AG20443 (cell line): ENCODE measurements at regions not wholly inside any gene's neighbourhood (a gene's known extent, or its start where the extent isn't known, plus 50 kb on each side); places are given as distances from the start of the nearest gene placed in this dataset.

ENCODE experiments used
- DNase-seq: peaks from one replicate; pipeline ENCODE4 v3.0.0; 2012; ENCODE audit warnings: low spot score, mixed read lengths

DNA sequence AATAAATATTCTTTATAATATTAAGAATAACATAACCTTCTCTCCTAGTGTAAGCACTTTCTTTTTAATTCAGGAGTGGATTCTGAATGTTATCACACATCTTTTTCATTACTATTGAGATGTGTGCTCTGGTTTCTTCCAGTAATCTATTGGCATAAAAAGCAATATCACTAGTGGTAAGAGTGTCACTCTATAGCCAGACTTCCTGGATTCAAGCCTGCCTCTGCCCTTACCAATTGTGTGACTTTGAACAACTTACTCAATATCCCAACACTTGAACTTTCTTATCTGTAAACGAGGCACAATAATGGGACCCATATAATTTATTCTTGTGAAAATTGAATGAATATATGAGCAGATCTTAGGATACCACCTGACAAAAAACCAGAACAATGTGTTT, 71.0 kb downstream of the SEM1 start:
- no peak for DNase-seq

DNA sequence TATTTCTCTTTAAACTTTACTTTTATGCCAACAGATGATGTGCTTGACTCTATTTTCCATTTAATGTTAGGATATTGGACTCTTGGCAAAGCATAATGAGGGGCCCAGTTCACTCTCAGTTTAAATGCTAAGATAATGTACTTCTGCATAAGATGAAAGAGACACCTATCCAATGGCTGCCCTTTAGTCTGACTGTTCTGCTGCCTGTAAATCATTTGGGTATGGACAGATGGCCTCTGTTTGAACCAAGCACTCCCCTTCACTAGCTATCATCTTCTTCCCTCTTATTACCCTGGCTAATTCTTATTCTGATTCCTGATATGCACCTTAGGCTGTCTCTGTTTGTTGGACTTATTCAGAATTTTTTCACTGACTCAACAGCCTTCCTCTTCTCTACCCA, 72.1 kb downstream of the SEM1 start:
- DNase-seq, result no peak

DNA sequence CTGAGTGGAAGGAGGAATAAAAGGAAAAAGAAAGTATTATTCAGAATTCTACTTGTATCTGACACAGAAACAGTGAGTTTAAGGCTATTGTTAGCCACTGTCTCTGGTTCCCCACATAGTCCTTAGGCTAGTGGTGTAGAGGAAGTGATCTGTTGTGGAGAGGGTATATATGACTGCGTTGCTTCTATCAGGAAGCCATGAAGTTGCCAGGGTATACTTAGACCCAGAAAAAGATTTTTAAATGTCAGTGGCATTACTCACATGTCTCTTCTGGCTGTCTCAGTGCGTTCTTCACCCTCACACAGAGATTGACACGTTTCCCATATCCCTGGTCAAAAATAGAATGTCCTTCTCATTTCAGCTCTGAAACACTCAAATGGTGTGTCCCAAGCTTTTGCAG, 72.7 kb downstream of the SEM1 start:
- DNase-seq, result no peak

- DNase-seq, result peak; percentile 22
Observed at GRCh38 chr7:96636342-96636860, 73.2 kb downstream of the SEM1 start.

DNA sequence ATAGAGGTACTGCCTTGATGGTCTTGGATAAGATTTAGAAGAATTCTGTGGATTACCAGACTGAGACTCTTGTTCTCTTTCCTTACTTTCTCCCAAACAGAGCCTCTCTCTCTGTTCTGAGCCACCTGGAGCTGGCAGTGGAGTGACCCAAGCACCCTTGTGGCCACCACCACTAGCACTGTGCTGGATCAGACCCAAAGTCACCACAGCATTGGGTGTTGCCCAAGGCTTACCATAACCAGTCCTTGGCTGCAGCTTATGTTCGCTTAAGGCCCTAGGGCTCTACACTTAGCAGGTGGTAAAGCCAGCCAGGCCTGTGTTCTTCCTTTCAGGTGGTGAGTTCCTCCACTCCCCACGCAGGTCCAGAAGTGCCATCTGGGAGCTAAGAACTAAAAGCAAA, 79.8 kb downstream of the SEM1 start:
- no peak for DNase-seq

- no peak for DNase-seq
Observed at GRCh38 chr7:96624954-96625353, 84.7 kb downstream of the SEM1 start.

GRCh38 chr7:96621932-96622331, 87.7 kb downstream of the SEM1 start:
- no peak for DNase-seq

DNA sequence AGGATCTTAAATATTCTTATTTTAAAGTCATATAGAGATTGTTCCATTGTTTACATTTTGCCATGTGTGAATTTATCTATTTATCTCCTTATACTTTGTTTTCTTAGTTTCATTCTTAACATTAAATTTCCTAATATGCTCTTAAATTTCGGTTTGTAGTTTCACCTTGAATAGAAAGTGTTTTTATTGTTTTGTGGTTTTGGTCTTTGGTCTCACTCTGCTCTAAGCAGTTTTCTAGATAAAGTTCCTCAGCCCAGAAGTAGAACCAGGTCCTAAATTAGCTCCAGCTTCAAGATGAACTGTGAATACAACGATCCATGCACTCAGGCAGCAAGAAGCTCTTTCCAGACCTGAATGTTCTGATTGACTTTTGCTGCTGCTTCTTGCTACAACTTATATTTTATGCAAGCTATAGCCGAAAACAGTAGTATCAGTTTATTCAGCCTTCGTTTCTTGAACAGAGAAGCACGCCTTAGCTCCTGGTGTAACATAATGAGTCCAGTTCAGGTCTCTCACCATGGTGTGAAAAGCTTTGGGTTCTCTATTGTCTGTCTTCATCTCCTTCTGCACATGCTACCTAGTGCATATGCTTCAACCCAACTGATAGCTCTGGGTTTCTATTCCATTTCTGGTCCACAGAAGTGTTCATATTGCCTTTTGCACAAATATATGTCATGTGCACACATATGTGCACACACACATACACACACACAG, 95.3 kb downstream of the SEM1 start:
- no peak for DNase-seq

DNA sequence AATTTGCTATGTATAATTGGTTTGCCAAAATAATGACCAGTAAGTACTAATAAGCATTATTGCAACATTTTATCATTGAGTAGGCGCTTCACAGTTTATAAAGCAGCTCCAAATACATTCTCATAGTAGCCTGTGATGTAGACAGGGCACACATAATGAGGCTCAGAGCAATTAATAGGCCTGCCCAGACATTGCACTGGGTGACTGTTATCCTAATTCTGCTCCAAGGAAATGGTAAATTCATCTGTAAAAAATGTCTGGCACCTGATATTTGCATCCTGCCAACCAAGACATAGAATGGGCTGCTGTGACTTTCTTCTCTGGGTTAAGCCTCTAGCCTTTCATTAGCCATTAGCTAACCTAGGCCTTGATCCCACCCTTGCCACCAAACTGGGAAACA, 97.6 kb downstream of the SEM1 start:
- no peak for DNase-seq

DNA sequence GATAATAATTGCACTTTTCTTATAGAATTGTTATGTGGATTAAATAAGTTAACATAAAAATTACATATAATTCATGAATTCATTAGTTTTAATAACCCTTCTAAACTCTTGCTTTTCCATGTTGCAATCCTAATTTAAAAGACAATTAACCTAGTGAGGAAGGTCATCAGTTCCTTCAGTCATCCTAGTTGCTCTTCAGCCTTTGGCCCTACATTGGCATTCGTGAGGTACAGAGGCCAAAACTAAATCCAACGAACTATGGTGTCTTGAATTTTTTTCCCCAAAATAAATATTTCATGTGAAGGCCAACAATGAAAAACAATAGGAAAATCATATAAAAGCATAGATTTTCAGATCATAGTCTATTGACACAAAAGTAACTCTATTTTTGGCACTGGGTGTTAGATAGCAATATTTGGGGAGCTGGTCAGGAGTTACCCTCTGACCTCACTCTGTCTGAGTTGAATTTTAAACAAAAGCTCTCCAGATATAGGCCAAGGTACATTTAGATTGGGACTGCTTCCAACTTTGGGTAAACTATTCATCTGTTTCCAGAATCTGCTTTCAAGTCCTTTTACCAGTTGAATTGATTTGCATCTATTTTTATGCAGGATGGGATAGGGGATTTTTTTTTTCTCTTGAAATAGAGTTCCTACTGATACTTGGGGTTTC, 104.5 kb downstream of the SEM1 start:
- DNase-seq, result no peak

DNA sequence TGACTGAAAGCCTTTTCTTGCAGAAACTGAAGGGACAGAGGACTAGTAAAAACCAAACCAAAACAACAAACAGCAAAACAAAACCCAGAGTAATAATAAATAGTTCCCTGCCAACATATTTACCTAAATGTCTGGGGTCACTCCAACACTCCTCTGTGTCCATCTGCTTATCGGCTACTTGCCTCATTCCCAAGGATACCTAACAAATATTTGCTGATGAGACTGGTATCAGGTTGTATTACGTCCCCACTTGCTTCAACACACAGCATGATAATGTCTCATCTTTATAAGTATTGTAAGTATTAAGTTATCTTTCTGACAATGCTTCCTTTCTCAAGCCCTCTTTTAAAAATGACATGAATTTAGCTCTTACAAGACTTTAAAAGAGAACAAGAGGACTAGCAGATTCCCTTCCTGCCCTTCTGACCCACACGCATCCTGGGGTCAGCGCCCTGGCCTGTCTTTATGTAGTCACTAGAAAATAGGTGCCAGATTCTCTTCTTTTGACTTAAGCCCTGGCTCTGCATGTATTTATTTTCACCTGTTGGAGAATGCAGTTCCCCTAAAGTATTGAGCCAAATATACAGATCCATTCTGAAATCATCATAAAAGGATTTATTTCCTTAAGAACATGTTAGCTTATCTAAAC, 110.2 kb downstream of the SEM1 start:
- no peak for DNase-seq

- no peak for DNase-seq
Observed at GRCh38 chr7:96598421-96598820, 111.2 kb downstream of the SEM1 start.

- no peak for DNase-seq
Observed at GRCh38 chr7:96596120-96596826, 113.4 kb downstream of the SEM1 start.

GRCh38 chr7:96591900-96592676, 117.6 kb downstream of the SEM1 start:
- DNase-seq, result no peak

- no peak for DNase-seq
Observed at GRCh38 chr7:96591159-96591899, 118.3 kb downstream of the SEM1 start.

DNA sequence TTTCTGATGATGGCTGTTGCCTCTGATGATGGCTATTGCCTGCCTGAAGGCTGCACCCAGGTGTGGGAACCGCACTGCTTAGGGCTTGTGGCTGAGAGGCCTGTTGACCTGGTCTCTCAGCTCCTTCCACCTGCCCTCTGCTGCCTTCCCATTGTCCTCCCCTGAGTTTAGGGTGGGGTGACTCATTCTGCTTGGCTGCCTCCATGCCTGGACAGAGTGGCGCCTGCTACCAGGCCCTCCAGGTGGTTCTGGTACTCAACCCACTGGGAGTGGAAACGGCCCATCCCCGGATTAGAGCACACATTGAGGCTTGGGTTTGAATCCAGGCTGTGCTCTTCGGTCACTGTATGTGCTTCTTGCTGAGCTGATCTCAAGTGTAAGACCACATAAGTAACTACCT, 120.6 kb downstream of the SEM1 start:
- DNase-seq, result no peak

DNA sequence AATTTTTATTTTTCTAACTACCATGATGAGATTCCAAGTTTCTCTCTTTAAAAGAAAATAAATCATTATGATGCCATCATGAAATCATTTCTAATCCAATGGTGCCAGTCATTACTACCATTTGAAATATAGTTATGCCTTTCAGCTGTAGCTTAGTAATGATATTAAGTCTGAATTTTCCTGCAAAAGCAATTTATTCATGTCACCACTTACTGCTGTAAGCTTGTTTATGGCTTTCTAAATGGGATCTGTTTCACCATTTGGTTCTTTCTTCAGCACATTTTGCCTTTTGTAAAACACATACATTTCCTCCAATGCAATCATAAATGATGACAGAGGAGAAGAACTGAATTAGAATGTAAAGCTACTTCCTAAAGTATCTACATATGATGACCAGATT, 130.5 kb downstream of the SEM1 start:
- DNase-seq, result no peak

DNA sequence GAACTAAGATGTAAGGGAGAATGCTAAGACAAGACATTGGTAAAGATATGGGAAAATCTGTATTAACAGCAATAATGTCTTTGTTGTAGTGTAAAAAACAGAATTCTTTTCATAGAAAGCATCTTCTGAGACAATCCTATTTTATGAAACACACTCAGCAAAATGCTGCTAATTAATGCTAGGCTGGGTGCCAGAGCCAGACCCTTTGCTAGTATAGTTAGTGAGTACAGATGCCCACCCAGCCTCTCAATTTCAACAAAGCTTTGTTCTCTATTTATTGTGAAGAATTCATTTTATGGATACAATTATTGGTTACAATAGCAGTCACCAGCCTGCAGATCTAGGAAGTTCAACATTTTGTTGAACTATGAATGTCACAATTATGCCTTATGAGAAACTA, 131.0 kb downstream of the SEM1 start:
- no peak for DNase-seq

GRCh38 chr7:96563409-96563808, 146.2 kb downstream of the SEM1 start:
- no peak for DNase-seq

DNA sequence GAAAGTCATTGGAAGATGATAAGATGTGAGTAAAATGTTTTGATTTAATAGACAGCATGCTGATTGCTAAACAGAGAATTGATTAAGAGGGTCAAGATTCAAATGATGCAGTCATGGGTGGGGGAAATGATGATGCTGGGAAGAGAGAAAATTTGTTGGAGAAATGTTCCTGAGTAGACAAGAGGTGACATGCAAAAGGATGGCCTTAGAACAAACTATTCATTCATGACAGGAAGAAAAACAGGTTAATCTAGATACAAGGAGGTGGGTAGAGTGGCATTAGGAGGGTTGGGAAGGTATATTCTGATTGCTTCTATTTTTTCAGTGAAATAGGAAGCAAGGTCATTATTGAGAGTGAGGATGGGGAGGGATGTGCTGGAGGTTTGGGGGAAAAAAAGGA, 146.7 kb downstream of the SEM1 start:
- DNase-seq, result no peak

DNA sequence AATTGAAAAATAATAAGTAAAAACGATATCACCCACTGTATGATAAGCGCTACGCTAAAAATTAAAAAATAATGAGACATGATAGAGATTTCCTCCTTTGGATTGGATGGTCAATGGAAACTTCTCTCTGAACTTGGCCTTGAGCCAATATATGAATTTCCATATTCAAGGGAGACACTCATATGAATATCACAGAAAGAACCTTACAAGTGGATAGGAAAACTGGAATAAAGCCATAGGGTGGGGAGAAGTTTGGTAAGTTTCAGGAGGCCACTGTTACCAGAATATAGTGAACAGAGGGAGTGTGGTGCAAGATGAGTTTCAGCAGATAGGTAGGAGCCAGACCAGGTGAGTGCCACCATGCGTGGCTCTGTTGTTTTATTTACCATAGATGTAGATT, 147.2 kb downstream of the SEM1 start:
- no peak for DNase-seq
